T-cell (primary cell): ENCODE measurements at regions not wholly inside any gene's neighbourhood (a gene's known extent, or its start where the extent isn't known, plus 50 kb on each side); places are given as distances from the start of the nearest gene placed in this dataset.
A peak's percentile ranks its signal among the peaks of the same experiment; 100 is the strongest.
"Not testable (repeated sequence)": the region's sequence is repeated elsewhere in the genome, so short reads cannot be mapped to it uniquely, and the experiment has no call there.

ENCODE experiments used
- ATAC-seq, 4 experiments: fragments of 200-7000 bp in 3 of 4; fragments of 150-1000 bp in 1 of 4; cut with Tn5 transposase; replicated peaks in 1 of 4; 1 replicate in 3 of 4; 2 replicates in 1 of 4; pipeline ENCODE4 v1.10.0; 2021; ENCODE audit warnings: moderate library complexity in 3 of 4, mild to moderate bottlenecking in 2 of 4, moderate number of reproducible peaks in 1 of 4
- CTCF ChIA-PET, 2 donors: fragments of 300-600 bp; sonication (Branson Sonifier 250); formaldehyde crosslinking; loops; one replicate each; lab custom pipeline; 2022; ENCODE audit warnings: antibody characterized with exemption in 2 of 2; lab: Charles Lee
- POLR2A ChIA-PET, 2 donors: fragments of 300-600 bp; sonication (Branson Sonifier 250); formaldehyde crosslinking; loops; one replicate each; lab custom pipeline; 2022; ENCODE audit warnings: antibody characterized with exemption in 2 of 2; lab: Charles Lee
- DNase-seq, 35 experiments: peaks; one replicate each; pipeline versions ENCODE4 v3.0.0 to v3.0.0-alpha.2; 2013 to 2023
- H3K27ac ChIP-seq: one replicate; pipeline ENCODE4 v1.5.1; 2013; ENCODE audit warnings: low read length
- H3K27me3 ChIP-seq, 2 experiments: replicated peaks in 1 of 2; 1 replicate in 1 of 2; 2 replicates in 1 of 2; pipeline versions ENCODE4 v1.6.1 to v1.7.0; 2013; ENCODE audit warnings: low read length in 1 of 2, mixed read lengths in 1 of 2; ENCODE audit not compliant: control insufficient read depth in 2 of 2, insufficient read depth in 2 of 2; ENCODE audit errors: extremely low read depth in 1 of 2
- H3K36me3 ChIP-seq, 2 donors: 1 replicate in 1 of 2; 2 replicates in 1 of 2; pipeline versions ENCODE4 v1.6.1 to v1.7.0; 2013; ENCODE audit warnings: low read length in 1 of 2; ENCODE audit not compliant: control insufficient read depth in 2 of 2, insufficient read depth in 1 of 2; ENCODE audit errors: extremely low read depth in 1 of 2
- H3K4me1 ChIP-seq, 2 experiments: 1 replicate in 1 of 2; 2 replicates in 1 of 2; pipeline versions ENCODE4 v1.6.1 to v1.7.0; 2013; ENCODE audit warnings: low read length in 2 of 2, mixed read lengths in 1 of 2; ENCODE audit not compliant: insufficient read depth in 2 of 2, control insufficient read depth in 1 of 2; ENCODE audit errors: extremely low read depth in 1 of 2
- H3K4me3 ChIP-seq, 2 donors: 1 replicate in 1 of 2; 2 replicates in 1 of 2; pipeline versions ENCODE4 v1.5.1 to v1.7.0; 2013; ENCODE audit warnings: mild to moderate bottlenecking in 2 of 2, low read length in 1 of 2, moderate library complexity in 1 of 2; ENCODE audit not compliant: control insufficient read depth in 1 of 2; ENCODE audit errors: extremely low read depth in 1 of 2
- H3K9me3 ChIP-seq: 2 replicates; pipeline ENCODE4 v1.7.0; 2013
- H3K27ac Mint-ChIP-seq, 2 donors: one replicate each; pipeline ENCODE4 v1.8.0; 2020 to 2021; ENCODE audit warnings: mild to moderate bottlenecking in 2 of 2, mixed read lengths in 2 of 2
- H3K27me3 Mint-ChIP-seq, 2 donors: one replicate each; pipeline ENCODE4 v1.8.0; 2021 to 2022; ENCODE audit warnings: mixed read lengths in 2 of 2
- H3K36me3 Mint-ChIP-seq: one replicate; pipeline ENCODE4 v1.8.0; 2021; ENCODE audit warnings: mixed read lengths
- H3K4me1 Mint-ChIP-seq, 3 donors: one replicate each; pipeline ENCODE4 v1.8.0; 2020 to 2022; ENCODE audit warnings: mixed read lengths in 3 of 3, mild to moderate bottlenecking in 1 of 3
- H3K4me3 Mint-ChIP-seq, 3 donors: one replicate each; pipeline ENCODE4 v1.8.0; 2020 to 2022; ENCODE audit warnings: mild to moderate bottlenecking in 3 of 3, mixed read lengths in 3 of 3, moderate library complexity in 3 of 3
- H3K9me3 Mint-ChIP-seq, 3 donors: one replicate each; pipeline ENCODE4 v1.8.0; 2020 to 2022; ENCODE audit warnings: mixed read lengths in 3 of 3
- WGBS: methylation state at CpG from one replicate; pipeline ENCODE4 v1.1.5; 2013; ENCODE audit warnings: missing lambda C conversion rate; ENCODE audit not compliant: insufficient coverage; 5-methylcytosine and 5-hydroxymethylcytosine counted together

- 17% methylated on average over 15 of the region's 24 CpGs for WGBS
- Mint-ChIP-seq H3K27ac (no peak overlapping the region), H3K4me3 (peak overlapping the region; percentile 32 to 46 (median 43)), H3K4me1 (peaks cover 11 to 13% (median 12%) of the 10 kb centered on the region in 3 donors), H3K36me3 (no peaks in the 10 kb centered on the region), H3K27me3 (peaks cover 13 to 18% of the 10 kb centered on the region in 2 donors), H3K9me3 (peaks cover 0 to 3% (median 0%) of the 10 kb centered on the region in 3 donors)
- H3K27ac ChIP-seq = no peak overlapping the region
- ChIA-PET CTCF (interaction anchor here in 1 of 2 donors (0.6 kb wide), 1 partner anchor 531 kb away, joined by 3 read pairs; no protein-coding TSS in a partner anchor), POLR2A (no interaction called here)
- ATAC-seq (peak in 3 of 4 experiments; percentile 37 to 66 (median 42)), DNase-seq (peak in 2 of 35 experiments; percentile 5 to 15)
- no peak overlapping the region for H3K4me3 ChIP-seq
- H3K27me3 ChIP-seq = peaks cover 0 to 16% of the 10 kb centered on the region in 2 experiments
- H3K9me3 ChIP-seq = no peaks in the 10 kb centered on the region
- H3K36me3 ChIP-seq = no peaks in the 10 kb centered on the region
- peaks cover 0 to 6% of the 10 kb centered on the region in 2 experiments for H3K4me1 ChIP-seq
Observed at GRCh38 chr4:53702334-53703266, 111.3 kb upstream of the LNX1 start.

GRCh38 chr4:53701260-53701659 is 110.0 kb upstream of the LNX1 start:
- H3K27ac ChIP-seq, POLR2A ChIA-PET, H3K27ac Mint-ChIP-seq, H3K4me3 Mint-ChIP-seq, H3K4me3 ChIP-seq, DNase-seq, ATAC-seq, H3K9me3 Mint-ChIP-seq, H3K4me1 ChIP-seq, H3K36me3 ChIP-seq, H3K36me3 Mint-ChIP-seq, H3K9me3 ChIP-seq: not testable (repeated sequence)
- Mint-ChIP-seq H3K4me1 (peaks cover 11 to 13% (median 12%) of the 10 kb centered on the region in 3 donors), H3K27me3 (peaks cover 8 to 13% of the 10 kb centered on the region in 2 donors)
- CTCF ChIA-PET = interaction anchor here in 1 of 2 donors (0.7 kb wide), 1 partner anchor 75 kb away, joined by 3 read pairs; no protein-coding TSS in a partner anchor
- WGBS = 80% methylated on average over 1 of the region's 6 CpGs
- peaks cover 0 to 12% of the 10 kb centered on the region in 2 experiments for H3K27me3 ChIP-seq

DNA sequence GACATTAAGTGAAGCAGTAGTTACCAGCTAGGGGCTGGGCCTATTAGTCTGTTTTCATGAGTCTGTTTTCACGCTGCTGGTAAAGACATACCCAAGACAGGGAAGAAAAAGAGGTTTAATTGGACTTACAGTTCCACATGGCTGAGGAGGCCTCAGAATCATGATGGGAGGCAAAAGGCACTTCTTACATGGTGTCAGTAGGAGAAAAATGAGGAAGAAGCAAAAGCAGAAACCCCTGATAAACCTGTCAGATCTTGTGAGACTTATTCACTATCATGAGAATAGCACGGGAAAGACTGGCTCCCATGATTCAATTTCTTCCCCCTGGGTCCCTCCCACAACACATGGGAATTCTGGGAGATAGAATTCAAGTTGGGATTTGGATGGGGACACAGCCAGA is 108.0 kb upstream of the LNX1 start:
- H3K27ac Mint-ChIP-seq, H3K36me3 Mint-ChIP-seq, H3K9me3 Mint-ChIP-seq, POLR2A ChIA-PET, H3K27ac ChIP-seq, DNase-seq, H3K4me1 ChIP-seq, H3K4me3 Mint-ChIP-seq, CTCF ChIA-PET, ATAC-seq, H3K36me3 ChIP-seq, H3K4me3 ChIP-seq, H3K9me3 ChIP-seq: not testable (repeated sequence)
- H3K27me3 ChIP-seq = peaks cover 0 to 10% of the 10 kb centered on the region in 2 experiments
- Mint-ChIP-seq H3K4me1 (peaks cover 11 to 13% (median 12%) of the 10 kb centered on the region in 3 donors), H3K27me3 (peaks cover 5 to 12% of the 10 kb centered on the region in 2 donors)
- WGBS = 80% methylated on average over 1 of the region's 2 CpGs

DNA sequence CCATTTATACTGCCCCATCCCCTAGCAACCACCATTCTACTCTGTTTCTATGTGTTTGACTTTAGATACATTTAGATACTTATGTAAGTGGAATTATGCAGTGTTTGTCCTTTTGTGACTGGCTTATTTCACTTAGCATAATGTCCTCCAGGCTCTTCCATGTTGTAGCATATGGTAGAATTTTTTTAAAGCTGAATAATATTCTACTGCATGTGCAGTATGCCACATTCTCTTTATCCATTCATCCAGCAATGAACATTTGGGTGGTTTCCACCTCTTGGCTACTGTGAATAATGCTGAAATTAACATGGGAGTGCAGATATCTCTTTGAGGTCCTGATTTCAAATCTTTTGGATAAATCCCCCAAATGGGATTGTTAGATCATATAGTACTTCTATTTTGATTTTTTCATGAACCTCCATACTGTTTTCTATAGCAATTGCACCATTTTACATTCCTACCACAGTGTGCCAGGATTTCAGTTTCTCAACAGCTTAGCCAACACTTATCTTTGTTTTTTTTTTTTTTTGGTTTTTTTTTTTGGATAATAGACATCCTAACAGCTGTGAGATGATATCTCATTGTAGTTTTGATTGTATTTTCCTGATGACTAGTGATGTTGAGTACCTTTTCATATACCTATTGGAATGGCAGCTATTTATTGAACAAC is 105.9 kb upstream of the LNX1 start:
- Histone ChIP-seq H3K27ac (no peak overlapping the region), H3K4me3 (no peak overlapping the region), H3K36me3 (no peaks in the 10 kb centered on the region), H3K27me3 (peaks cover 0 to 2% of the 10 kb centered on the region in 2 experiments), H3K9me3 (no peaks in the 10 kb centered on the region), H3K4me1 (no peaks in the 10 kb centered on the region)
- H3K27me3 Mint-ChIP-seq = peaks cover 0 to 7% of the 10 kb centered on the region in 2 donors
- no peaks in the 10 kb centered on the region for H3K4me1 Mint-ChIP-seq
- POLR2A ChIA-PET = interaction anchor here in 1 of 2 donors (0.6 kb wide), 1 partner anchor 1270 kb away, joined by 3 read pairs; no protein-coding TSS in a partner anchor
- no peak for DNase-seq
- no peaks in the 10 kb centered on the region for H3K36me3 Mint-ChIP-seq
- CTCF ChIA-PET = no interaction called here
- H3K9me3 Mint-ChIP-seq = no peaks in the 10 kb centered on the region
- ATAC-seq = no peak
- no peak overlapping the region for H3K4me3 Mint-ChIP-seq
- H3K27ac Mint-ChIP-seq = no peak overlapping the region

- 20% methylated on average over 1 of the region's 7 CpGs for WGBS
- ATAC-seq (no peak), DNase-seq (no peak)
- no peaks in the 10 kb centered on the region for H3K9me3 ChIP-seq
- H3K27me3 ChIP-seq = peaks cover 0 to 2% of the 10 kb centered on the region in 2 experiments
- H3K4me3 ChIP-seq = no peak overlapping the region
- ChIA-PET CTCF (no interaction called here), POLR2A (no interaction called here)
- no peaks in the 10 kb centered on the region for H3K36me3 ChIP-seq
- no peak overlapping the region for H3K4me3 Mint-ChIP-seq
- no peaks in the 10 kb centered on the region for H3K36me3 Mint-ChIP-seq
- no peaks in the 10 kb centered on the region for H3K9me3 Mint-ChIP-seq
- H3K4me1 Mint-ChIP-seq = no peaks in the 10 kb centered on the region
- H3K27ac ChIP-seq = no peak overlapping the region
- H3K4me1 ChIP-seq = no peaks in the 10 kb centered on the region
- H3K27ac Mint-ChIP-seq = no peak overlapping the region
- peaks cover under 1 to 10% of the 10 kb centered on the region in 2 donors for H3K27me3 Mint-ChIP-seq
Observed at GRCh38 chr4:53695540-53696463, 104.5 kb upstream of the LNX1 start.

DNA sequence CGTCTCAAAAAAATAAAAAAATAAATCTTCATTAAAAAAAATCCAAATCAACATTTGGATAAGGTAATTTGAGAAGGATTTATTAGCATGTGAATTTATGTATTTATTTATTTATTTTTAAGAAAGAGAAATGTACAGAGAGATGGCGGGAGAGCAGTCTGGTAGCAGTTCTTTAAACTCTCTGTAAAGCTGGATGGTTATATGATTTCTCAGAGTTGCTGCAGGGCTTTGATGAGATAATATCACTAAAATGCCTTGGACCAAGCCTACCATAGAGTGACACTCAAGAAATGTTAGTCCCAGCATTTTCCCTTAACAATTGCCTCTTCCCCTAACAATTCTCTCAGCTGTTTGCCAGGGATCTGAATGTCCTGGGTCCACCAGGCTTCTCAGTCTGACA is 103.4 kb upstream of the LNX1 start:
- no CpG with 5 or more reads among the region's 2 CpGs for WGBS
- CTCF ChIA-PET = no interaction called here
- Mint-ChIP-seq H3K4me1 (no peaks in the 10 kb centered on the region), H3K36me3 (no peaks in the 10 kb centered on the region), H3K27me3 (peaks cover 11% of the 10 kb centered on the region in 2 donors), H3K4me3 (no peak overlapping the region), H3K9me3 (no peaks in the 10 kb centered on the region), H3K27ac (no peak overlapping the region)
- Histone ChIP-seq H3K27me3 (peaks cover 0 to 2% of the 10 kb centered on the region in 2 experiments), H3K4me1 (no peaks in the 10 kb centered on the region), H3K36me3 (no peaks in the 10 kb centered on the region), H3K9me3 (no peaks in the 10 kb centered on the region), H3K27ac (no peak overlapping the region), H3K4me3 (no peak overlapping the region)
- DNase-seq = no peak
- POLR2A ChIA-PET = no interaction called here
- no peak for ATAC-seq
